IPS-15b (cell line): ENCODE measurements at regions not wholly inside any gene's neighbourhood (a gene's known extent, or its start where the extent isn't known, plus 50 kb on each side); places are given as distances from the start of the nearest gene placed in this dataset.
A peak's percentile ranks its signal among the peaks of the same experiment; 100 is the strongest.

ENCODE experiments used
- H3K27me3 ChIP-seq: one replicate; pipeline ENCODE4 v1.6.1; 2013; ENCODE audit warnings: low read length; ENCODE audit not compliant: control insufficient read depth, insufficient read depth
- H3K36me3 ChIP-seq: one replicate; pipeline ENCODE4 v1.6.1; 2013; ENCODE audit warnings: low read length; ENCODE audit not compliant: control insufficient read depth, insufficient read depth
- H3K4me1 ChIP-seq: one replicate; pipeline ENCODE4 v1.6.1; 2013; ENCODE audit warnings: mild to moderate bottlenecking, low read length; ENCODE audit not compliant: control insufficient read depth, insufficient read depth
- H3K4me3 ChIP-seq: one replicate; pipeline ENCODE4 v1.5.1; 2013; ENCODE audit warnings: low read depth, low read length
- H3K9ac ChIP-seq: one replicate; pipeline ENCODE4 v1.6.1; 2013; ENCODE audit warnings: low read depth, mild to moderate bottlenecking, low read length
- H3K9me3 ChIP-seq: one replicate; pipeline ENCODE4 v1.6.1; 2013; ENCODE audit warnings: mild to moderate bottlenecking, low read length; ENCODE audit not compliant: control insufficient read depth, insufficient read depth

DNA sequence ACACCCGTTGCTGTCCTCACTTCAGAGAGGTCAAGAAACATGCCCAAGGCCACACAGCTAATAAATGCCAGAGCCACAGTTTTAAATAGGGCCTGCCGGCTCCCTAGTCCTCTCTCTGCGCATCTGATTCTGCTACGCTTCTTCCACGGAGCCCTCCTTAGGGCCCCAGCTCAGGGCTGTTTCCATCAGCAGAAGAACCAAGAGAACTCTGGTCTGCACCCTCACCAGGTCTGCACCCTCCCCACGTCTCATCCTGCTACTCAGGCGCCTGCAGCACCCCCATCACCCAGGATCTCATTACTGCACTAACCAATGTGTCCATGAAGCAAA lies 79.5 kb upstream of the NKD1 start:
- Histone ChIP-seq H3K4me1 (peaks cover 8% of the 10 kb centered on the region), H3K9me3 (no peaks in the 10 kb centered on the region), H3K4me3 (peak overlapping the region; percentile 39), H3K36me3 (no peaks in the 10 kb centered on the region), H3K27me3 (peaks cover 57% of the 10 kb centered on the region), H3K9ac (no peak overlapping the region)

DNA sequence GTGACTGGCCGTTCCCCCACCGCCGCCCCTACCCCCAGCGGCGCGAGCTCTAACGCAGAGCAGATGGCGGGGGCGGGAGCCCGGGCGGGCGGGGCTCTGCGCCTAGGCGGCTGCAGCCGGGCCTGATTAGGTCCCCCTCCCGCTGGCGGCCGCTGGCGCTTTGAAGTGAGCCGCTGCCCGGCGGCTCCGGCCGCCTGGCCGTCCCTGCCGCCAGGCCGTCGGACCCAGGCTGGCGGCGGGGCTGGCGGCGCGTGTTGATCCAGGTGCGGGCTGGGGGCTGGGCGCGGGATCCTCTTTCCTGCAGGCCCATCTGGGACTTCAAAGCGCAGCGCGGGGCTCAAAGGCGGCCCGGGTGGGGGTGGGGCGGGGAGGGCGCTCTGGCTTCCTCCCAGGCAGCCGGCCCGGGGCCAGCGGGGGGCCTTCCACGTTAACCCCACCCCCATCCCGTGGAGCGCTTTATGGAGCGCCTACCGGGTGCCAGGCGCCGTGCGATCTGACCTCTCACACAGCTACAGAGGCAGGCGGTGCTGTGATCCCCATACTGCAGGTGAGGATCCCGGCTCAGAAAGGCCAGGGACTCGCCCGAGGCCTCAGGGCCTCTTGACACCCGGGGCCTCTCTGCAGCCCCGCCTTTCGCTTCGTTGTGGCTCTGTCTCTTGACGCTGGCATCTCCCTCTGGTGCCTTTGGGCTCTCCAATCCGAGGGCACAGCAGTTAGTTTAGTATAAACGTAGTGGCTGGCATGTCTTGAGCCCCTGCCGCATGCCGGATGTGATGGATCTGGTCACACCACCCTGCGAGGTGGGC lies 80.0 kb upstream of the NKD1 start:
- peaks cover 58% of the 10 kb centered on the region for H3K27me3 ChIP-seq
- peaks cover 9% of the 10 kb centered on the region for H3K4me1 ChIP-seq
- H3K9me3 ChIP-seq = no peaks in the 10 kb centered on the region
- H3K9ac ChIP-seq = peak overlapping the region; percentile 14
- H3K36me3 ChIP-seq = no peaks in the 10 kb centered on the region
- peak overlapping the region; percentile 39 for H3K4me3 ChIP-seq

- peaks cover 12% of the 10 kb centered on the region for H3K4me1 ChIP-seq
- H3K4me3 ChIP-seq = peak overlapping the region; percentile 35
- H3K9me3 ChIP-seq = no peaks in the 10 kb centered on the region
- no peaks in the 10 kb centered on the region for H3K36me3 ChIP-seq
- no peak overlapping the region for H3K9ac ChIP-seq
- H3K27me3 ChIP-seq = peaks cover 60% of the 10 kb centered on the region
These were observed 80.6 kb upstream of the NKD1 start for GRCh38 chr16:50467559-50467942.

GRCh38 chr16:50466170-50466569 lies 82.0 kb upstream of the NKD1 start:
- H3K9ac ChIP-seq = no peak overlapping the region
- H3K36me3 ChIP-seq = no peaks in the 10 kb centered on the region
- no peak overlapping the region for H3K4me3 ChIP-seq
- no peaks in the 10 kb centered on the region for H3K9me3 ChIP-seq
- peaks cover 61% of the 10 kb centered on the region for H3K27me3 ChIP-seq
- H3K4me1 ChIP-seq = peaks cover 12% of the 10 kb centered on the region

DNA sequence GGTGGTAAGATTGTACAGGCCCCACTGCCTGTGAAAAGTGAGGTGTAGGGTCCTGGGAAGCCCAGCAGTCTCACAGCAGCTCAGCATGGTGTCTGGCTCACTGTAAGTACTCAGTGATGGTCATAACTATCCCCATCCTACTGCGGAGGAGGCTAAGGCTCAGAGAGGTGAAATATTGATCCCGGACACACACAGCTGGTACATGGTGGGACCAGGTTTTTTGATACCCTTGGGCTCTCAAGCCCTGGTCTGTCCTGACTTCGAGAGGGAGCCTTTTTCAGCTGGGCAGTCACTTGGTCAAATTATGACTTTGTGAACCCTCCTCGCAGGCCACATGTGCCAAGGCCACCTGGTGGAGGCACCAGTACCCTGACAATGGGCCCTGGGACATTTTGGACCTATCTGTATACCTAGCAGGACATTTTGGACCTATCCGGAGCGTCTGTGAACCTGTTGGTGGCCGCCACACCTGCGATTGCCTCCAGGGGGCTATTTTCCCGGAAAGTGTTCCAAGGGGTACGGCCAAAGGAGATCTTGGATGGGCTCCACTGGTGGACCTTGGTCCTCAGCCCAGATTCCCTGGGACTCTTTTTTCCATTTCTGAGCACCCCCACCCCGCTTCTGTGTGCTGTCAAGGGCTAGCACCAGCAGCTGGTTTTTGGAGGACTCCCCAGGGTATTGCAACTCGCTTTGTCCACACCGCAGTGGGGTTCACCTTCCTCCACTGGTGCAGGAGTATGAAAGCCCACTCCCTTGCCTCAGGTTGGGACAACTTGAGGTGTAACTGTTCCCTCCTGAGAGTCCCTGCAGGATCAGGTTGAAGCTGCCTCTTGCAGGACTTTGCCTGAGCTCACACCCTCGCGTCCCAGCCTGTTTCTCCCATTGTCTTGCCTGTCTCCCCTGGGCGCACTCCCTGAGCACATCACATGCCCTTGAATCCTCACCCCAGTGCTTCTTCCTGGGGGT lies 83.6 kb upstream of the NKD1 start:
- no peaks in the 10 kb centered on the region for H3K9me3 ChIP-seq
- H3K36me3 ChIP-seq = no peaks in the 10 kb centered on the region
- no peak overlapping the region for H3K4me3 ChIP-seq
- peaks cover 18% of the 10 kb centered on the region for H3K4me1 ChIP-seq
- H3K27me3 ChIP-seq = peaks cover 55% of the 10 kb centered on the region
- H3K9ac ChIP-seq = no peak overlapping the region

- Histone ChIP-seq H3K9ac (no peak overlapping the region), H3K4me1 (peaks cover 20% of the 10 kb centered on the region), H3K4me3 (no peak overlapping the region), H3K9me3 (no peaks in the 10 kb centered on the region), H3K27me3 (peaks cover 47% of the 10 kb centered on the region), H3K36me3 (no peaks in the 10 kb centered on the region)
These were observed 84.4 kb upstream of the NKD1 start for GRCh38 chr16:50463581-50464324.

DNA sequence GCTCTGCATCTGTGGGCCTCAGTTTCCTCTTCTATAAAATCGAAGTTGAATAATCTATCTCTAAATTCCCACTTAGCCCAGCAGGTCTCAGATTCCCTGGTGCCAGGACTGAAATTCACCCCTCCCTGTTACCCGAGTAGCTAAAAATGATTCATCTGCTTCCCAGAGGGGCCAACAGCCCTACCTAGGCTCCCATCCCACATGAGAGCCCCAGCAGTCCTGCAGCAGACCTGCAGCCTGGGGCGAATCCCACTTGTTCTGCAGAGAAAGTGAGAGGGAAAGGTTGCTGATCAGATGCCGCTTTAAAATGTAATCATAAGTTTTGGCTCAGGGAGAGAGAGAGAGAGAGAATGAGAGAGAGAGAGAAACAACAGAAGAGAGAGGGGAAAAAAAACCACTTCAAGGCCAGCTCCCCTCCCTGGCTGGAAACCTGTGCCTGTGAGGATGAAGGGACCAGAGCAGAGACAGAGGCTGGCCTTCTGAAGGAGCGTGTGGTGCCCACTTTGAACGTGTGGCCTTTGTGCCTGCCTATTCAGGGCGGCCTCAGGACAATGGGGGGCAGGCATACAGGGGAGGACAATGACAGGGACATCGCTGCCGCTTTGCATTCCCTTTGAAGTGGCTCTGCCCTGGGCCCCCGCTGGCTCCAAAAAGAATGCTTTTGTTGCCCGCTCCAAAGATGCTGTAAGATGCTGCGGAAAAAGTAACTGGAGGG lies 85.2 kb upstream of the NKD1 start:
- Histone ChIP-seq H3K27me3 (peaks cover 42% of the 10 kb centered on the region), H3K36me3 (no peaks in the 10 kb centered on the region), H3K9ac (no peak overlapping the region), H3K4me3 (no peak overlapping the region), H3K9me3 (no peaks in the 10 kb centered on the region), H3K4me1 (peaks cover 25% of the 10 kb centered on the region)

DNA sequence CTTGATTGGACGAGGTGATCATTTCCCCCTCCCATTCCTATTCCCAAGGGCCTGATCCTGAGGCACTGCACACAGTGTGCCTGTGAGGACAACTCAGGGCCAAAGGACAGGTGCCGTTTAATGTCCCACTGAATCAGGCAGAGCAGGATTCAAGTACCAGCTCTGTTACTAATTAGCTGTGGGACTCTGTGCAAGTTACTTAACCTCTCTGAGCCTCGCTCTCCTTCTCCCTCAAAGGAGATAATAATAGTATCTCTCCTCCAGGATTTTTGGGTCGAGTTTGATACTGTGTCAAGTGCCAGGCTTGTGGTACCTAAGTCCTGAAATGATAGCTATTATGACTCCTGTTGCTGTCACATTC lies 86.8 kb upstream of the NKD1 start:
- Histone ChIP-seq H3K9me3 (no peaks in the 10 kb centered on the region), H3K36me3 (no peaks in the 10 kb centered on the region), H3K9ac (no peak overlapping the region), H3K4me3 (no peak overlapping the region), H3K4me1 (peaks cover 27% of the 10 kb centered on the region), H3K27me3 (peaks cover 28% of the 10 kb centered on the region)

- Histone ChIP-seq H3K36me3 (no peaks in the 10 kb centered on the region), H3K9ac (no peak overlapping the region), H3K9me3 (no peaks in the 10 kb centered on the region), H3K4me3 (no peak overlapping the region), H3K27me3 (peaks cover 22% of the 10 kb centered on the region), H3K4me1 (peaks cover 27% of the 10 kb centered on the region)
These were observed 87.4 kb upstream of the NKD1 start for GRCh38 chr16:50460538-50461399.

GRCh38 chr16:50459496-50460080 lies 88.6 kb upstream of the NKD1 start:
- peaks cover 27% of the 10 kb centered on the region for H3K4me1 ChIP-seq

More at GRCh38 chr16:50459496-50460080, 88.6 kb upstream of the NKD1 start:
- H3K9ac ChIP-seq = no peak overlapping the region
- H3K9me3 ChIP-seq = no peaks in the 10 kb centered on the region
- no peaks in the 10 kb centered on the region for H3K36me3 ChIP-seq
- H3K4me3 ChIP-seq = no peak overlapping the region
- H3K27me3 ChIP-seq = peaks cover 11% of the 10 kb centered on the region
